ENCODE measurements at regions not wholly inside any gene's neighbourhood (a gene's known extent, or its start where the extent isn't known, plus 50 kb on each side); places are given as distances from the start of the nearest gene placed in this dataset.

DNA sequence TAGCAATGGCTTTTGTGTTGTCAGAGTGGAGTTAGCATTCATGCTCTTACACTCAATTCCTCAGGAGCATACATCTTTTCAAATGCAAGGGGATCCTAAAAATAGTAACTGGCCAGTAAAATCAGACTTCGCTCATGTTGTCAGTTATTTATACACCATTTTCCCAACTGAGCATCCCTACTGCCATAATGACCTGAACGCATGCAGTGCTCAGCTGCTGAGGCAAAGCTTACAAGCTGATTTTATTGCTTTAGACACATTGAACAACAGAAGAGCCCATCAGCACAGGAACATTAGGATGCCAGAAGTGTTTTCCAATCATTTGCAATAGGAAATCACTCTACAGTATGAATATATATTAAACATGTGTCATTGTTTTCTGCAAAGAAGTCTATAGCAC, 689.7 kb upstream of the BCHE start:
- intact Hi-C loops (cut with DNase I, micrococcal nuclease): no loop called here
- Mint-ChIP-seq H3K36me3 (ENCODE audit: low read depth) (no peaks in the 10 kb centered on the region), H3K9me3 (peaks cover 5% of the 10 kb centered on the region), H3K27me3 (no peaks in the 10 kb centered on the region), H3K4me1 (ENCODE audit: low read depth) (no peaks in the 10 kb centered on the region), H3K27ac (no peak overlapping the region), H3K4me3 (no peak overlapping the region)
- H3K36me3 ChIP-seq (ENCODE audit: insufficient read depth, low read length): no peaks in the 10 kb centered on the region
- H3K27ac ChIP-seq (ENCODE audit: low read depth in 1 of 2, low read length in 2 of 2): no peak overlapping the region
- TF ChIP-seq, protein P1, sequence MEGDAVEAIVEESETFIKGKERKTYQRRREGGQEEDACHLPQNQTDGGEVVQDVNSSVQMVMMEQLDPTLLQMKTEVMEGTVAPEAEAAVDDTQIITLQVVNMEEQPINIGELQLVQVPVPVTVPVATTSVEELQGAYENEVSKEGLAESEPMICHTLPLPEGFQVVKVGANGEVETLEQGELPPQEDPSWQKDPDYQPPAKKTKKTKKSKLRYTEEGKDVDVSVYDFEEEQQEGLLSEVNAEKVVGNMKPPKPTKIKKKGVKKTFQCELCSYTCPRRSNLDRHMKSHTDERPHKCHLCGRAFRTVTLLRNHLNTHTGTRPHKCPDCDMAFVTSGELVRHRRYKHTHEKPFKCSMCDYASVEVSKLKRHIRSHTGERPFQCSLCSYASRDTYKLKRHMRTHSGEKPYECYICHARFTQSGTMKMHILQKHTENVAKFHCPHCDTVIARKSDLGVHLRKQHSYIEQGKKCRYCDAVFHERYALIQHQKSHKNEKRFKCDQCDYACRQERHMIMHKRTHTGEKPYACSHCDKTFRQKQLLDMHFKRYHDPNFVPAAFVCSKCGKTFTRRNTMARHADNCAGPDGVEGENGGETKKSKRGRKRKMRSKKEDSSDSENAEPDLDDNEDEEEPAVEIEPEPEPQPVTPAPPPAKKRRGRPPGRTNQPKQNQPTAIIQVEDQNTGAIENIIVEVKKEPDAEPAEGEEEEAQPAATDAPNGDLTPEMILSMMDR (IDR thresholded peaks at IDR 0.05): no peak
- H3K4me3 ChIP-seq (ENCODE audit: low read length): no peak overlapping the region
- DNase-seq (no peak), ATAC-seq (ENCODE audit: poor library complexity) (no peak)
- no peaks in the 10 kb centered on the region for H3K4me1 ChIP-seq (ENCODE audit: insufficient read depth, low read length)
- no peaks in the 10 kb centered on the region for H3K9me3 ChIP-seq (ENCODE audit: control insufficient read depth in 1 of 2, insufficient read depth in 1 of 2, low read length in 2 of 2)
- POLR2A ChIA-PET: no interaction called here
- CTCF ChIA-PET: no interaction called here
- H3K27me3 ChIP-seq (ENCODE audit: control insufficient read depth in 1 of 2, insufficient read depth in 2 of 2, low read length in 2 of 2): no peaks in the 10 kb centered on the region

DNA sequence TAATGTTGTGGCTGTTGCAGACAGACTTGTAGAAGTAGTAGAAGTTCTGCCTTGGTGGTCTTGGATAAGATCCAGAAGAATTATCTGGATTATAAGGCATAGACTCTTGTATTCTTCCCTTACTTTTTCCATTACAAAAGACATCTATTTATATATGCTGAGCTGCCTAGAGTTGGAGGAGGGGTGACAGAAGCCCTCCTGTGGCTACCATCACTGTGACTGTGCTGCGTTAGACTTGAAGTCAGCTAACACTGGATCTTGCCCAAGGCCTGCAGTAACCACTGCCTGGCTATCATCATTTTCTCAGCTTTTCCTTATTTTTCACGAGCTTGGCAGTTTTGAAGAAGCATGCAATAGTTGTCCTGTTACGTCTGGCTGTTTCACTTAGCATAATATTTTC, 684.8 kb upstream of the BCHE start:
- TF ChIP-seq, protein P1 (IDR thresholded peaks at IDR 0.05): no peak
- ChIA-PET POLR2A (no interaction called here), CTCF (no interaction called here)
- Mint-ChIP-seq H3K4me1 (ENCODE audit: low read depth) (no peaks in the 10 kb centered on the region), H3K9me3 (peaks cover 4% of the 10 kb centered on the region), H3K4me3 (no peak overlapping the region), H3K27ac (no peak overlapping the region), H3K27me3 (no peaks in the 10 kb centered on the region), H3K36me3 (ENCODE audit: low read depth) (no peaks in the 10 kb centered on the region)
- Histone ChIP-seq H3K27ac (ENCODE audit: low read depth in 1 of 2, low read length in 2 of 2) (no peak overlapping the region), H3K27me3 (ENCODE audit: control insufficient read depth in 1 of 2, insufficient read depth in 2 of 2, low read length in 2 of 2) (no peaks in the 10 kb centered on the region), H3K36me3 (ENCODE audit: insufficient read depth, low read length) (no peaks in the 10 kb centered on the region), H3K4me1 (ENCODE audit: insufficient read depth, low read length) (no peaks in the 10 kb centered on the region), H3K9me3 (ENCODE audit: control insufficient read depth in 1 of 2, insufficient read depth in 1 of 2, low read length in 2 of 2) (peaks cover 0 to 5% of the 10 kb centered on the region in 2 experiments), H3K4me3 (ENCODE audit: low read length) (no peak overlapping the region)
- ATAC-seq (ENCODE audit: poor library complexity) (no peak), DNase-seq (no peak)
- intact Hi-C loops (cut with DNase I, micrococcal nuclease): no loop called here

DNA sequence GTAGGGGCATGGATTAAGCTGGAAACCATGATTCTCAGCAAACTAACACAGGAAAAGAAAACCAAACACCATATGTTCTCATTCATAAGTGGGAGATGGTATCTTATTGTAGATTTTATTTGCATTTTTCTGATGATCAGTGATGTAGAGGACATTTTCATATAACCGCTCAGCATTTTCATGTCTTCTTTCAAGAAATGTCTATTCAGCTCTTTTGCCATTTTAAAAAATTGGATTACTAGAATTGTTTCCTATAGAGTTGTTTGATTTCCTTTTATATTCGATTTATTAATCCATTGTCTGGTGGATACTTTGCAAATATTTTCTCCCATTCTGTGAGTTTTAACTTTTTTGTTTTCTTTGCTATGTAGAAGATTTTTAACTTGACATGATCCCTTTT, 682.2 kb upstream of the BCHE start:
- Histone ChIP-seq H3K4me3 (ENCODE audit: low read length) (no peak overlapping the region), H3K27me3 (ENCODE audit: control insufficient read depth in 1 of 2, insufficient read depth in 2 of 2, low read length in 2 of 2) (no peaks in the 10 kb centered on the region), H3K27ac (ENCODE audit: low read depth in 1 of 2, low read length in 2 of 2) (no peak overlapping the region), H3K9me3 (ENCODE audit: control insufficient read depth in 1 of 2, insufficient read depth in 1 of 2, low read length in 2 of 2) (peaks cover 0 to 5% of the 10 kb centered on the region in 2 experiments), H3K36me3 (ENCODE audit: insufficient read depth, low read length) (no peaks in the 10 kb centered on the region), H3K4me1 (ENCODE audit: insufficient read depth, low read length) (no peaks in the 10 kb centered on the region)
- Mint-ChIP-seq H3K27ac (no peak overlapping the region), H3K4me1 (ENCODE audit: low read depth) (no peaks in the 10 kb centered on the region), H3K27me3 (no peaks in the 10 kb centered on the region), H3K9me3 (peaks cover 5% of the 10 kb centered on the region), H3K4me3 (no peak overlapping the region), H3K36me3 (ENCODE audit: low read depth) (no peaks in the 10 kb centered on the region)
- ChIA-PET POLR2A (no interaction called here), CTCF (no interaction called here)
- TF ChIP-seq, protein P1 (IDR thresholded peaks at IDR 0.05): no peak
- DNase-seq (no peak), ATAC-seq (ENCODE audit: poor library complexity) (no peak)
- intact Hi-C loops (cut with DNase I, micrococcal nuclease): no loop called here

All from CD4-positive, alpha-beta T cell (primary cell).